Hepatocyte (in vitro differentiated cells): ENCODE measurements at regions not wholly inside any gene's neighbourhood (a gene's known extent, or its start where the extent isn't known, plus 50 kb on each side); places are given as distances from the start of the nearest gene placed in this dataset.

ENCODE experiments used
- DNase-seq: peaks from one replicate; pipeline ENCODE4 v3.0.0-alpha.2; 2016; ENCODE audit warnings: low spot score
- H2AFZ ChIP-seq: fragments of 200-600 bp; sonication (generic); 2 replicates; pipeline ENCODE4 v1.6.0; 2016; ENCODE audit warnings: antibody characterized with exemption, mild to moderate bottlenecking
- H3K27ac ChIP-seq: fragments of 200-600 bp; sonication (generic); 2 replicates; pipeline ENCODE4 v1.5.1; 2016; ENCODE audit warnings: mild to moderate bottlenecking
- H3K27me3 ChIP-seq: fragments of 200-600 bp; sonication (generic); 2 replicates; pipeline ENCODE4 v1.6.1; 2016
- H3K36me3 ChIP-seq: fragments of 200-600 bp; sonication (generic); replicated peaks from 2 replicates; pipeline ENCODE4 v1.5.1; 2016; ENCODE audit warnings: low read depth; ENCODE audit not compliant: insufficient read depth
- H3K4me1 ChIP-seq: fragments of 200-600 bp; sonication (generic); 2 replicates; pipeline ENCODE4 v1.5.1; 2016; ENCODE audit warnings: mild to moderate bottlenecking, moderate library complexity; ENCODE audit not compliant: insufficient read depth
- H3K4me2 ChIP-seq: fragments of 200-600 bp; sonication (generic); 2 replicates; pipeline ENCODE4 v1.6.0; 2016
- H3K4me3 ChIP-seq: fragments of 200-600 bp; sonication (generic); 2 replicates; pipeline ENCODE4 v1.5.1; 2016; ENCODE audit warnings: mild to moderate bottlenecking
- H3K79me2 ChIP-seq: fragments of 200-600 bp; sonication (generic); 2 replicates; pipeline ENCODE4 v1.6.0; 2017; ENCODE audit warnings: mild to moderate bottlenecking
- H3K9me2 ChIP-seq: fragments of 200-600 bp; sonication (generic); replicated peaks from 2 replicates; pipeline ENCODE4 v1.6.0; 2017; ENCODE audit warnings: mild to moderate bottlenecking; ENCODE audit not compliant: insufficient read depth
- H3K9me3 ChIP-seq: fragments of 200-600 bp; sonication (generic); 2 replicates; pipeline ENCODE4 v1.5.1; 2016; ENCODE audit warnings: low read depth, mild to moderate bottlenecking
- H4K20me1 ChIP-seq: fragments of 200-600 bp; sonication (generic); 2 replicates; pipeline ENCODE4 v1.6.0; 2016; ENCODE audit warnings: mild to moderate bottlenecking; ENCODE audit not compliant: insufficient read depth, poor library complexity, severe bottlenecking
- CTCF ChIP-seq: fragments of 200-600 bp; sonication (generic); IDR thresholded peaks from 2 replicates; pipeline ENCODE4 v1.5.1; 2016; ENCODE audit warnings: antibody characterized with exemption, mild to moderate bottlenecking; ENCODE audit not compliant: poor library complexity
- EZH2 ChIP-seq: fragments of 200-600 bp; sonication (generic); IDR thresholded peaks from 2 replicates; pipeline ENCODE4 v1.6.1; 2016; ENCODE audit warnings: antibody characterized with exemption, mild to moderate bottlenecking, borderline replicate concordance
- EZH2phosphoT487 ChIP-seq: fragments of 200-600 bp; sonication (generic); IDR thresholded peaks from one replicate; pipeline ENCODE4 v1.6.1; 2018; ENCODE audit warnings: antibody characterized with exemption, mild to moderate bottlenecking, low read depth, moderate library complexity; ENCODE audit not compliant: unreplicated experiment, severe bottlenecking
- WGBS: methylation state at CpG from one replicate; pipeline ENCODE4 v1.1.6; 2016; ENCODE audit warnings: low lambda C conversion rate; ENCODE audit errors: missing lambda C conversion rate; 5-methylcytosine and 5-hydroxymethylcytosine counted together

GRCh38 chr9:99327667-99328066 is 105.6 kb downstream of the SEC61B start:
- 88% methylated on average over 3 of the region's 3 CpGs for WGBS
- no peak overlapping the region for H2AFZ ChIP-seq
- H3K4me3 ChIP-seq = no peak overlapping the region
- H3K9me3 ChIP-seq = no peaks in the 10 kb centered on the region
- no peaks in the 10 kb centered on the region for H3K4me1 ChIP-seq
- no peak overlapping the region for H3K4me2 ChIP-seq
- H3K36me3 ChIP-seq = no peaks in the 10 kb centered on the region
- no peaks in the 10 kb centered on the region for H3K9me2 ChIP-seq
- H4K20me1 ChIP-seq = no peaks in the 10 kb centered on the region
- H3K79me2 ChIP-seq = no peaks in the 10 kb centered on the region
- no peak for DNase-seq
- no peaks in the 10 kb centered on the region for H3K27me3 ChIP-seq
- no peak overlapping the region for H3K27ac ChIP-seq
- TF ChIP-seq CTCF (no peak), EZH2 (no peak), EZH2phosphoT487 (no peak)

GRCh38 chr9:99335280-99335679 is 113.2 kb downstream of the SEC61B start:
- Histone ChIP-seq H3K4me2 (no peak overlapping the region), H3K9me3 (no peaks in the 10 kb centered on the region), H2AFZ (no peak overlapping the region), H4K20me1 (no peaks in the 10 kb centered on the region), H3K27ac (no peak overlapping the region), H3K4me1 (no peaks in the 10 kb centered on the region), H3K27me3 (no peaks in the 10 kb centered on the region), H3K79me2 (no peaks in the 10 kb centered on the region), H3K4me3 (no peak overlapping the region), H3K36me3 (no peaks in the 10 kb centered on the region), H3K9me2 (no peaks in the 10 kb centered on the region)
- no peak for TF ChIP-seq EZH2
- TF ChIP-seq CTCF = no peak
- 90% methylated on average over 4 of the region's 4 CpGs for WGBS
- no peak for DNase-seq

- H3K27ac ChIP-seq = no peak overlapping the region
- no peaks in the 10 kb centered on the region for H3K9me2 ChIP-seq
- no peaks in the 10 kb centered on the region for H4K20me1 ChIP-seq
- H3K4me1 ChIP-seq = no peaks in the 10 kb centered on the region
- no peaks in the 10 kb centered on the region for H3K27me3 ChIP-seq
- no peak overlapping the region for H3K4me2 ChIP-seq
- no peaks in the 10 kb centered on the region for H3K9me3 ChIP-seq
- H2AFZ ChIP-seq = no peak overlapping the region
- no peaks in the 10 kb centered on the region for H3K79me2 ChIP-seq
- 56% methylated on average over 3 of the region's 3 CpGs for WGBS
- TF ChIP-seq EZH2 (no peak), CTCF (no peak), EZH2phosphoT487 (no peak)
- H3K4me3 ChIP-seq = no peak overlapping the region
- no peak for DNase-seq
- no peaks in the 10 kb centered on the region for H3K36me3 ChIP-seq
Observed at GRCh38 chr9:99336005-99336404, 113.9 kb downstream of the SEC61B start.

GRCh38 chr9:99336531-99336930 is 114.4 kb downstream of the SEC61B start:
- H3K36me3 ChIP-seq = no peaks in the 10 kb centered on the region
- WGBS = 77% methylated on average over 1 of the region's 1 CpG
- no peaks in the 10 kb centered on the region for H3K79me2 ChIP-seq
- no peaks in the 10 kb centered on the region for H3K9me2 ChIP-seq
- H3K4me1 ChIP-seq = no peaks in the 10 kb centered on the region
- H3K27me3 ChIP-seq = no peaks in the 10 kb centered on the region
- H3K27ac ChIP-seq = no peak overlapping the region
- no peak for DNase-seq
- H3K9me3 ChIP-seq = no peaks in the 10 kb centered on the region
- no peak overlapping the region for H3K4me2 ChIP-seq
- TF ChIP-seq EZH2 (no peak), EZH2phosphoT487 (no peak), CTCF (no peak)
- no peaks in the 10 kb centered on the region for H4K20me1 ChIP-seq
- H3K4me3 ChIP-seq = no peak overlapping the region
- no peak overlapping the region for H2AFZ ChIP-seq
